ENCODE measurements at regions not wholly inside any gene's neighbourhood (a gene's known extent, or its start where the extent isn't known, plus 50 kb on each side); places are given as distances from the start of the nearest gene placed in this dataset.

GRCh38 chr20:60381643-60382400 lies 423.6 kb downstream of the CDH26 start:
- TF ChIP-seq CTCF (conservative IDR thresholded peaks at IDR 0.05) (no peak), ZFX (IDR thresholded peaks at IDR 0.05) (no peak)
